Astrocyte of the hippocampus (primary cell): ENCODE measurements at regions not wholly inside any gene's neighbourhood (a gene's known extent, or its start where the extent isn't known, plus 50 kb on each side); places are given as distances from the start of the nearest gene placed in this dataset.

Experiments
- DNase-seq: peaks from one replicate; pipeline ENCODE4 v3.0.0; 2011; ENCODE audit warnings: low read depth, low spot score

DNA sequence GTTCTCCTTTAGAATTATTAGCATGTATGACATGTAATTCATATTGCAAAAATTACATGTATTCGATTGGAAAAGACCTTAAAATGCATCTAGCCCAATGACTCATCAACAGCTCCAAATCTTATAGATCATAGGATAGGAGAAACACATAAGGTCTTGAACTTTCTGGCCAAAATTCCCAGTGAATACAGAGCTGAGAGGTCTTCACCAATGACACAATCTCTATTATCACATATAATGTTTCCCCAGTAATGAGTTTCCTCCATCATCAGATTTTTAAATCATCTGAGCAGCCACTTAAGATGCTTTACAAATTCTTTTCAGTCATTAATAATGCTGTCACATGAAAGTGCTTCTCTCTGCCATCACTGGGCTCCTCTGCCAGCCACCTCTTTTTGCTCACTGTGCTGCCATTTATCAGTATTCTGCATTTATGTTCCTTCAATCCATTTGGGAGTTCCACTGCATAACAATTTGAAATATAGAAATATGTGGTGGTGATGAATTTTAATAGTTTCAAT lies 804.9 kb downstream of the SUCLG1 start:
- no peak for DNase-seq

DNA sequence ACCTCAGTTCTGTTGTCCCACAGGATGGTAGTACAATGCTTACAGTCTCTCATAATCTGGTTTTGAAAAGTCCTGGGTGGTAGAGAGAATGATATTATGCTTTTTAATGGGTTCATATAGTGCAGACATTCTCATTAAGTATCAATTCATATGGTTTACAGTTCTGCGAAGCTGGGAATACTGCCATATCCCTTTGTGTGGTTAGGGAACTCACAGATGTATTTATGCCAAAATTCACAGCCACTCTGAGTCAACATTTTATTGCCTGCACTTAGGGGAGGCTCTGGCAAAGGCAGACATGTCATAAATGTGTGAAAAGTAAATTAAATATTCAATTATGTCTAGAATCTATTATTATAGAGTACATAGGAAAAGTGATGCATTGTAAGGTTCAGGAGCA lies 808.2 kb downstream of the SUCLG1 start:
- peak; percentile 70 for DNase-seq

GRCh38 chr2:83650161-83650560 lies 808.9 kb downstream of the SUCLG1 start:
- no peak for DNase-seq

DNA sequence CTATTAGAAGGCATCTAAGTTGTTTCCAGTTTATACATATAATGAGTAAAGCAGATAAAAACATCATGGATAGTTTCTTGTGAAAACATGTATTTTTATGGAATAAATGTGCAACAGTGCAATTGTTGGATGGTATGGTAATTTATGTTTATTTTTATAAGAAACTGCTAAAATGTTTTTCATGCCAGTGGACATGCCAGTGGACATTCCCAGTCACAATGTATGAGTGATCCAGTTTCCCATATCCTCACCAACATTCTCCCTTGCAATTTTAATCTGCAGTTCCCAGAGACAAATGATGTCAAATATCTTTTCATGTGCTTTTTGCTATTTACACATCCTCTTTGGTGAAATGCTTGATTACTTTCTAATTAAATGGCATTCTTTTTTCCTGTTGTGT lies 818.6 kb downstream of the SUCLG1 start:
- peak; percentile 58 for DNase-seq

DNA sequence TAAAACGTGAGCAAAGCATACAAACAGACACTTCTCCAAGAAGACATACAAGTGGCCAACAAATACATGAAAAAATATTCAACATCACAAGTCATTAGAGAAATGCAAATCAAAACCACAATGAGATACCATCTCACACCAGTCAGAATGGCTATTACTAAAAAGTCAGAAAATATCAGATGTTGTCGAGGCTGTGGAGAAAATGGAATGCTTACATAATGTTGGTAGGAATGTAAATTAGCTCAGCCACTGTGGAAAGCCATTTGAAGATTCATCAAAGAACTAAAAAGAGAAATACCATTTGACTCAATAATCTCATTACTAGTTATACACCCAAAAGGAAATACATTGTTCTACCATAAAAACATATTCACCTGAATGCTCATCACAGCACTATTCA lies 825.7 kb downstream of the SUCLG1 start:
- DNase-seq, result peak; percentile 77

GRCh38 chr2:83630351-83630750 lies 828.7 kb downstream of the SUCLG1 start:
- peak; percentile 6 for DNase-seq

GRCh38 chr2:83615511-83615910 lies 843.6 kb downstream of the SUCLG1 start:
- DNase-seq, result no peak

- no peak for DNase-seq
Measured at GRCh38 chr2:83613178-83613577, 845.9 kb downstream of the SUCLG1 start.

DNA sequence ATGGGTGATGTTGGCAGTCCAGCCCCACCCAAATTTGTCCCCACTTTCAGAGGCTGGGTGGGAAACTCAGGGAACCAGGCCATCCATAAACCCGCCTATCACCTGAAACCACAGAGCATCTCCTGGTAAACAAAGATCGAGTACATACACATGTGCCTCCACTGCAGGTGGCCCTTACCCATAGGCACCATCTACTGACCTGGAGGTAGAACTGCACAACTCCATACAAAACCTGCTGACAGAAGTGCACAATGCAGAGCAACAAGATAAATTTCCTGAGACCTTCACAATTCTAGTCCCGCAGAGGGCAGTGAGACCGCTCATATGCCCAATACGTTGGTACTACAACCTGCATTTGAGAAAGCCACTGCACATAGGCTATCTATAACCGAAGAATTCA lies 856.3 kb downstream of the SUCLG1 start:
- no peak for DNase-seq

DNA sequence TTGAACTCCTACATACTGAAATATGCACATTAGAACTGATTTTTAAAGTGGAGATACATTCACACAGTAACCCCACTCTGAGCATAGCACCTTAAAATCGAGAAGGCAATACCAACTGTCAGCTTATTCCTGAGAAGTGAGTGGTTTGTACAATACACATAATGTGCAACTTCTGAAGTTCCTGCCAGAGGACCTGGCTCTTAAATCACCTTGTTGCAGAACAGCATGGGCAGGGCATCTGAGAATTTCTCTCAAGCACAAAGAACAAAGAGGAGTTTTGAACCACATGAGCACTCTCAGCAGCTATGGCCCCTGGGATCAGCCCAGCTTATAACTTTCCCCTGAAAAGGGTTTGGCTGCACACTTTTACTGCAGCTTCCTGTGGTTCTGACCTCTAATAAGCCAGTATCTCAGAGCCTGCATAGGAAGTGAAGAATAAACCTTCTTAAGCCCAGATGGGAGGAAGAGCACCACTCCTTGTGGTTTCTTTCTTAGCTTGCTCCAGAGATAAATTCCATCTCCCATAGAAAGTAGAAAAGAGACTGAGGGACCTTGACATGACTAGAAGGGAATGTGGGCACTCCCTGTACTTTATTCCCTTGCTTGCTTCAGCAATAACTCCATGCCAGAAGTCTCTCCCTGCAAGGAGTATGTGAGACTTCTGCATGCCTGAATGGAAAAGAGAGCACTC lies 862.3 kb downstream of the SUCLG1 start:
- no peak for DNase-seq

DNA sequence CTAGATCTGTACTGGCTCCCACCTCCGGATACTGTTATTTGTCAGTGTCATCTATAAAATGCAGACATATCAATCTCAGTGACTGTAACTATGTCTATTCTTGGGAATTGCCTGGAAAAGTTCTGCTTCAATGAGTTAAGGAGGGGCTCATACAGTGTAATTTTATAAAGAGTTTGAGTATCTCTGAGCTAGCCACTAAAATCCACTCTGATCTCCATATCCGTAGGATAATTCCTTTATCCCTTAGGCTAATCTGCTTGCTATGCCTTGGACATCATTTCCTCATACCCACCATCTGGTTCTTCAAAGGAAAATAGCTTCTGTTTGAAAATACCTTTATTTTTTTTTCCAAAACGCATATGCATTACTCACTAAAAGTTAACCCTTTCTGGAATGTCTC lies 863.2 kb downstream of the SUCLG1 start:
- no peak for DNase-seq

- DNase-seq, result no peak
Measured at GRCh38 chr2:83595121-83595690, 863.9 kb downstream of the SUCLG1 start.

DNA sequence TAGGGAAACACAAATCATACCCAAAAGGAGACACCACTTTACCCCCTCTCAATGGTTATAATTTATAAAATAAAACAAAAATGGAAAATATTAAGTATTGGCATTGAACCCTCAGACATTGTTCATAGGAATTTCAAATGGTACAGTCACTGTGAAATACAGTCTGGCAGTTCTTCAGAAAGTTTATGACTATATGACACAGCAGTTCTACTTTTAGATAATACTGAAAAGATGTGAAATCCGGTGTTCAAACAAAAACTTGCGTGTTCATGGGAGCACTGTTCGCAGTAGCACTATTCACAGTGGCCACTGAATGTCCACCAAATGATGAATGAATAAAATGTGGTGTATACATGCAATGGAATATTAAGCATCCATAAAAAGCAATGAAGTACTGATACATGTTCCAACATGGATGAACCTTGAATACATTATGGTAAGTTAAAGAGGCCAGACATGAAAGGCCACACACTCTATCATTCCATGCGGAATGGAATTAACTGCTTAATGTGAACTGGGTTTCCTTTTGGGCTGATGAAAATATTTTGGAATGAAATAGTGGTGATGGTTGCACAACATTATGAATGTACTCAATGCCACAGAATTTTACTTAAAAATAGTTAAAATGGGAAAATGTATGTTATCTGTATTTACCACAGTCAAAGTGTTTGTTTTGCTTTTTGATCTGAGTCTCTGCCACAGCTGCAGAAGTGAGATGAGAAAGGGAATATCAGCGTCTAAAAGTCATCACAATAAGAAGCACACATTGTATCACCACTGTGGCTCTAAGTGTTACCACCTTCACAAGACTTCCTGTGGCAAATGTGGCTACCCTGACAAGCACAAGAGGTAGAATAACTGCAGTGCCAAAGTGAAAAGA lies 864.6 kb downstream of the SUCLG1 start:
- no peak for DNase-seq

- no peak for DNase-seq
Measured at GRCh38 chr2:83587309-83587708, 871.8 kb downstream of the SUCLG1 start.

DNA sequence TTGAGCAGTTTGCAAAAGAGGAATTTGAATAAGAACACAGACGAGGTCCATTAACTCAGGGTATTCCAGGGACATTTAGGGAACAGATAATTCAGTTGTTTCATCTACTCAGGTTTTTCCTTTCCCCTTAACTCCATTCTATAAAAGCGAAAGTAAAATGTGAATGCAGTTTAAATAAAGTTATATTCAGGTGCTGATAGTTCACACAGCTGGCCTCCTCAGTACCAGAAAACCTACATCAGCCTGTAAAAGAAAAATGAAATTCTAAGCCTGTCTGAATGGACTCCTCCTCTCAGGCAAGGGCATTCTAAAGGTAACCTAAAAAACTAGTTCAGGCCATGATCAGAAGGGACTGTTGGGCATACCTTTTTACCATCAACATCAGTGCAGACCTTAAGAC lies 873.8 kb downstream of the SUCLG1 start:
- peak; percentile 18 for DNase-seq

GRCh38 chr2:83584672-83585071 lies 874.4 kb downstream of the SUCLG1 start:
- peak; percentile 75 for DNase-seq

GRCh38 chr2:83582589-83582988 lies 876.5 kb downstream of the SUCLG1 start:
- no peak for DNase-seq

GRCh38 chr2:83579507-83579906 lies 879.6 kb downstream of the SUCLG1 start:
- no peak for DNase-seq

DNA sequence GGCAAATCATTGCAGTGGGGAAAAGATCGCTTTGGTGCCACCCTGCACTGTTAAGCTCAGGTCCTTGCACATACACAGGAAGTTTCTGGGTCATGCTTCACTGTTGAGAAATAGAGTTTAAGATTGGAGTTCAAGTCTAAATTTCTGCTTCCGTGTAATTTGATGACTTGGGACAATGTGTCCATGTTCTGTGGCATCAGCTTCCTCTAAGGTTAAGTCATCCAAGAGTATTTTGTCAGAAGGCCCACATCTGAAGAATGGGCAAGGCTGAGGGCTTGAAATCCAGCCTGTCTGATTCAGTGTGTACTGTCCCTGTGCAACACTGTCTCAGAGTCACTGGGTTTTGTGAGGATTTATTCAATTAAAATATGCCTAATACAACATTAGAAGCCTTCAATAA lies 880.7 kb downstream of the SUCLG1 start:
- DNase-seq, result no peak

- no peak for DNase-seq
Measured at GRCh38 chr2:83574614-83575013, 884.5 kb downstream of the SUCLG1 start.

DNA sequence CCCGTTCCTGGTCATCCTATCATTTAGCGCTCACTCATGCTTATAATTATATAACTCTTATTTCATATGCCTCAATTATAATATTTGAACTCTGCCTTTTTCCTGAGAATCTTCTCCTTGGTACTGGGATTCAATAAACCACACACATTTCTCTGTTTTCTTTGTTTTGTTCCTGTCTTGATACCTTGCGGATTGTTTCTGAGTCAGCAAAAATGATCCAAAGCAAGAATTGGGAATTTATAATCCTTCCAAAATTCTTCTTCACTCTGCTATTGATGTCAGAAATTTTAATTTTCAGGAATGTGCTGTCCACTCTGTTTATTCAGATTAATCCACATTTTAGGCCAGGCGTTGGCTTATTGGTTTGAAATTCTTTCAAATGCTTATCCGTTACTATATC lies 886.0 kb downstream of the SUCLG1 start:
- no peak for DNase-seq

DNA sequence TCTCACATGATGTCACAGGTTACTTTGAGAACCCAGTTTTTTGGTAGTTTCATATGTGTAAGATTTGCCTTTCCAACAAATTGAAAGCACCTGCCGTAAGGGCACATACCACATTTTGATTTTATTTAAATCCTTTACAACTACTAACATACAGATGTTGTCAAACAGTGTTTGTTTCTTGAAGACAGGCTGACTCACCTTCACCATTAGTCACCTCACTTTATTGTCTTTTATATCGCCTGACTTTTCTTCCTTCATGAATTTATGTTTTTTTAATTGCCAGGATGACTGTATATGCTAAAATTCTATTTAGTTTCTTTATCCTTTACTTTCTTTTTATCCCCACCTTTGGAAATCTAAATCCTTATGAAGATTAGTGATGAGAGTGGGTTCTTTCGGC lies 886.7 kb downstream of the SUCLG1 start:
- no peak for DNase-seq

DNA sequence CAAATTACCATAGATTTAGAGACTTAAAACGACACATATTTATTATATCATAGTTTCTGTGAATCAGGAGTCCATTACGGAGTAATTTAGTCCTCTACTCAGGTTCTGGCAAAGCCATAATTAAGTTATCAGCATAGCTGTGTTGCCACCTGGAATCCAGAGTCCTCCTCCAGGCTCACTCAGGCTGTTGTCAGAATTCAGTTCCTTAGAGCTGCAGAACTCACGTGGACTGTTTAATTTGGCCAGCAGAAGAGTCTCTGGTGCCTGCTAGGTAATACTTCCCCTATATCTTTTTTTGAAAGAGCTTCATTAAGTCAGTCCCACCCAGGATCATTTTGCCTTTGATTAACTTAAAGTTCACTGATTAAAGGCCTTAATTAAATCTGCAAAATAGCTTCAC lies 891.5 kb downstream of the SUCLG1 start:
- no peak for DNase-seq
